ENCODE measurements at regions not wholly inside any gene's neighbourhood (a gene's known extent, or its start where the extent isn't known, plus 50 kb on each side); places are given as distances from the start of the nearest gene placed in this dataset.

GRCh38 chr4:43778187-43778915 is 670.3 kb downstream of the KCTD8 start:
- no peak for DNase-seq
- H3K4me1 Mint-ChIP-seq (ENCODE audit: low read depth, unreplicated experiment): no peaks in the 10 kb centered on the region
- H3K9me3 Mint-ChIP-seq (ENCODE audit: unreplicated experiment): no peaks in the 10 kb centered on the region
- H3K27me3 Mint-ChIP-seq (ENCODE audit: unreplicated experiment): no peaks in the 10 kb centered on the region
- TF ChIP-seq CTCF (IDR thresholded peaks at IDR 0.05; ENCODE audit: partially characterized antibody, unreplicated experiment): no peak
- H3K27ac Mint-ChIP-seq (ENCODE audit: unreplicated experiment): no peak overlapping the region
- H3K36me3 Mint-ChIP-seq (ENCODE audit: unreplicated experiment): no peaks in the 10 kb centered on the region
- no peak overlapping the region for H3K4me3 Mint-ChIP-seq (ENCODE audit: unreplicated experiment)

DNA sequence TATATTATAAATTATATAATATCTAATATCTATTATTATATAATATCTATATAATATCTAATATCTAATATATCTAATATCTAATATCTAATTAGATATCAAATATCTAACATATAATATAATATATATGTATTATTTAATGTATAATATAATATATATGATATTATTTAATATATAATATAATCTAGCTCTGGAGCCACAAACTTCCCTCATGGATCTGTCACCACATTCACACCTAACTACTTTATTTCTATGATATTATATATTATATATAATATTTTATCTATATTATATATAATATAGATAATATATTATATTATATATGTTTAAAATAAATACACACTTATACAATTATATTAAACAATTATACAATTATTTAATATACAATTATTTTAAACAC is 667.5 kb downstream of the KCTD8 start:
- no peak for TF ChIP-seq CTCF (IDR thresholded peaks at IDR 0.05; ENCODE audit: partially characterized antibody, unreplicated experiment)
- Mint-ChIP-seq H3K27me3 (ENCODE audit: unreplicated experiment) (no peaks in the 10 kb centered on the region), H3K36me3 (ENCODE audit: unreplicated experiment) (no peaks in the 10 kb centered on the region), H3K27ac (ENCODE audit: unreplicated experiment) (no peak overlapping the region), H3K4me1 (ENCODE audit: low read depth, unreplicated experiment) (no peaks in the 10 kb centered on the region), H3K9me3 (ENCODE audit: unreplicated experiment) (no peaks in the 10 kb centered on the region), H3K4me3 (ENCODE audit: unreplicated experiment) (no peak overlapping the region)
- no peak for DNase-seq

- no peak for TF ChIP-seq CTCF (IDR thresholded peaks at IDR 0.05; ENCODE audit: partially characterized antibody, unreplicated experiment)
- Mint-ChIP-seq H3K27me3 (ENCODE audit: unreplicated experiment) (no peaks in the 10 kb centered on the region), H3K27ac (ENCODE audit: unreplicated experiment) (no peak overlapping the region), H3K4me3 (ENCODE audit: unreplicated experiment) (no peak overlapping the region), H3K9me3 (ENCODE audit: unreplicated experiment) (no peaks in the 10 kb centered on the region), H3K36me3 (ENCODE audit: unreplicated experiment) (no peaks in the 10 kb centered on the region), H3K4me1 (ENCODE audit: low read depth, unreplicated experiment) (no peaks in the 10 kb centered on the region)
- no peak for DNase-seq
These were observed 666.2 kb downstream of the KCTD8 start for GRCh38 chr4:43782391-43782790.

GRCh38 chr4:43816116-43816515 is 632.5 kb downstream of the KCTD8 start:
- TF ChIP-seq CTCF (IDR thresholded peaks at IDR 0.05; ENCODE audit: partially characterized antibody, unreplicated experiment): no peak
- Mint-ChIP-seq H3K4me3 (ENCODE audit: unreplicated experiment) (no peak overlapping the region), H3K4me1 (ENCODE audit: low read depth, unreplicated experiment) (no peaks in the 10 kb centered on the region), H3K36me3 (ENCODE audit: unreplicated experiment) (no peaks in the 10 kb centered on the region), H3K27ac (ENCODE audit: unreplicated experiment) (no peak overlapping the region), H3K27me3 (ENCODE audit: unreplicated experiment) (no peaks in the 10 kb centered on the region), H3K9me3 (ENCODE audit: unreplicated experiment) (no peaks in the 10 kb centered on the region)
- no peak for DNase-seq

DNA sequence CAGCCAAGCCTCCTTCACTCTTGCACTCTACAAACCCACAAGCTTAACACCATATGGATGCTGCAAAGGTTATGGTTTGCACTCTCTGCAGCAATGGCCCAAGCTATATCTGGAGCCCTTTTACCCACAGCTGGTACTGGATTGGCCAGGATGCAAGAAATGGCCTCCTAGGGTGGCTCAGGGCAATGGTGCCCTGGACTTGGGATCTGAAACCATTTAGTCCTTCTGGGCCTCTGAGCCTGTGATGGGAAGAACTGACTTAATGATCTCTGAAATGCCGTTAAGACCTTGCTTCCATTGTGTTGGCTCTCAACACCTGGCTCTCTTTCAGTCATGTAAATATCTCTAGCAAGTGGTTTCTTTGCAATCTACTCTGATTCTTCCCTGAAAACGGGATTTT is 626.0 kb downstream of the KCTD8 start:
- peaks cover 9% of the 10 kb centered on the region for H3K36me3 Mint-ChIP-seq (ENCODE audit: unreplicated experiment)
- TF ChIP-seq CTCF (IDR thresholded peaks at IDR 0.05; ENCODE audit: partially characterized antibody, unreplicated experiment): no peak
- no peaks in the 10 kb centered on the region for H3K4me1 Mint-ChIP-seq (ENCODE audit: low read depth, unreplicated experiment)
- H3K27ac Mint-ChIP-seq (ENCODE audit: unreplicated experiment): no peak overlapping the region
- peaks cover 2% of the 10 kb centered on the region for H3K9me3 Mint-ChIP-seq (ENCODE audit: unreplicated experiment)
- no peak overlapping the region for H3K4me3 Mint-ChIP-seq (ENCODE audit: unreplicated experiment)
- DNase-seq: no peak
- H3K27me3 Mint-ChIP-seq (ENCODE audit: unreplicated experiment): no peaks in the 10 kb centered on the region
